ENCODE measurements at regions not wholly inside any gene's neighbourhood (a gene's known extent, or its start where the extent isn't known, plus 50 kb on each side); places are given as distances from the start of the nearest gene placed in this dataset.

GRCh38 chr2:65742977-65743376 is 310.6 kb upstream of the SPRED2 start:
- no peak for DNase-seq (ENCODE audit: insufficient read length, low spot score, missing footprints)
- H2AFZ ChIP-seq (ENCODE audit: low read length), result no peak overlapping the region
- H3K4me1 ChIP-seq (ENCODE audit: insufficient read depth, low read length), result peaks cover 13% of the 10 kb centered on the region
- no peaks in the 10 kb centered on the region for H3K36me3 ChIP-seq (ENCODE audit: insufficient read depth, low read length)
- no peak overlapping the region for H3K4me3 ChIP-seq (ENCODE audit: insufficient read depth, low read length)
- no peak for TF ChIP-seq CTCF (IDR thresholded peaks at IDR 0.05; ENCODE audit: extremely low read depth, low read depth, low read length)
- no peak overlapping the region for H3K27ac ChIP-seq (ENCODE audit: low read depth, low read length)
- H4K20me1 ChIP-seq (ENCODE audit: insufficient read depth, low read length), result no peaks in the 10 kb centered on the region
- no peaks in the 10 kb centered on the region for H3K27me3 ChIP-seq (ENCODE audit: insufficient read depth, low read length)
- H3K9me3 ChIP-seq (ENCODE audit: low read depth, low read length), result no peaks in the 10 kb centered on the region
- no peak overlapping the region for H3K4me2 ChIP-seq (ENCODE audit: insufficient read depth, low read length)
- H3K79me2 ChIP-seq (ENCODE audit: insufficient read depth, low read length), result no peaks in the 10 kb centered on the region

DNA sequence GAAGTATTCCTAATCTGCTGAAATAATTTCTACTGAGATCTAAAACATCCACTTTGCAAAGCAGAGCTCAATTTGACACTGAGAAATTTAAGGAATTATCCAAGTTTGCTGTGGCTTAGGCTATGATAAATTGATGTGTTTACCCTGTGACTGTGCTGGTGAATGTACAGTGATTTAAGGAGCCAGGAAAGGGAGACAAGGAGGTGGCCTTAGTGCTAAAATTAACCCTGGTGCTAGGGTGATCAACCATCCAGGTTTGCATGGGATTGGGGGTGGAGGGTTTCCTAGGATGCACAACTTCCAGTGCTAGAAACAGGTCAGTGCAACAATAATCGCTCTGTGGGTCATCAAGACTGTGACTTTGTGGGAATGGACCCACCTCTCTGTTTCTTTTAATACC is 307.5 kb upstream of the SPRED2 start:
- no peak for DNase-seq (ENCODE audit: insufficient read length, low spot score, missing footprints)
- Histone ChIP-seq H3K27ac (ENCODE audit: low read depth, low read length) (no peak overlapping the region), H3K27me3 (ENCODE audit: insufficient read depth, low read length) (no peaks in the 10 kb centered on the region), H2AFZ (ENCODE audit: low read length) (no peak overlapping the region), H3K4me2 (ENCODE audit: insufficient read depth, low read length) (no peak overlapping the region), H3K79me2 (ENCODE audit: insufficient read depth, low read length) (no peaks in the 10 kb centered on the region), H3K9me3 (ENCODE audit: low read depth, low read length) (no peaks in the 10 kb centered on the region), H3K4me1 (ENCODE audit: insufficient read depth, low read length) (no peaks in the 10 kb centered on the region), H4K20me1 (ENCODE audit: insufficient read depth, low read length) (no peaks in the 10 kb centered on the region), H3K4me3 (ENCODE audit: insufficient read depth, low read length) (no peak overlapping the region), H3K36me3 (ENCODE audit: insufficient read depth, low read length) (no peaks in the 10 kb centered on the region)
- no peak for TF ChIP-seq CTCF (IDR thresholded peaks at IDR 0.05; ENCODE audit: extremely low read depth, low read depth, low read length)

- no peak for DNase-seq (ENCODE audit: insufficient read length, low spot score, missing footprints)
- H3K4me1 ChIP-seq (ENCODE audit: insufficient read depth, low read length), result no peaks in the 10 kb centered on the region
- no peak for TF ChIP-seq CTCF (IDR thresholded peaks at IDR 0.05; ENCODE audit: extremely low read depth, low read depth, low read length)
- H3K27ac ChIP-seq (ENCODE audit: low read depth, low read length), result no peak overlapping the region
- H2AFZ ChIP-seq (ENCODE audit: low read length), result no peak overlapping the region
- H3K79me2 ChIP-seq (ENCODE audit: insufficient read depth, low read length), result no peaks in the 10 kb centered on the region
- H3K36me3 ChIP-seq (ENCODE audit: insufficient read depth, low read length), result no peaks in the 10 kb centered on the region
- no peaks in the 10 kb centered on the region for H4K20me1 ChIP-seq (ENCODE audit: insufficient read depth, low read length)
- no peak overlapping the region for H3K4me3 ChIP-seq (ENCODE audit: insufficient read depth, low read length)
- H3K9me3 ChIP-seq (ENCODE audit: low read depth, low read length), result no peaks in the 10 kb centered on the region
- no peak overlapping the region for H3K4me2 ChIP-seq (ENCODE audit: insufficient read depth, low read length)
- no peaks in the 10 kb centered on the region for H3K27me3 ChIP-seq (ENCODE audit: insufficient read depth, low read length)
Measured at GRCh38 chr2:65737452-65738011, 305.1 kb upstream of the SPRED2 start.

- Histone ChIP-seq H4K20me1 (ENCODE audit: insufficient read depth, low read length) (no peaks in the 10 kb centered on the region), H3K4me3 (ENCODE audit: insufficient read depth, low read length) (no peak overlapping the region), H3K4me1 (ENCODE audit: insufficient read depth, low read length) (no peaks in the 10 kb centered on the region), H3K27me3 (ENCODE audit: insufficient read depth, low read length) (no peaks in the 10 kb centered on the region), H3K27ac (ENCODE audit: low read depth, low read length) (no peak overlapping the region), H3K79me2 (ENCODE audit: insufficient read depth, low read length) (no peaks in the 10 kb centered on the region), H2AFZ (ENCODE audit: low read length) (peak overlapping the region; percentile 2), H3K9me3 (ENCODE audit: low read depth, low read length) (no peaks in the 10 kb centered on the region), H3K36me3 (ENCODE audit: insufficient read depth, low read length) (no peaks in the 10 kb centered on the region), H3K4me2 (ENCODE audit: insufficient read depth, low read length) (peak overlapping the region; percentile 7)
- no peak for DNase-seq (ENCODE audit: insufficient read length, low spot score, missing footprints)
- no peak for TF ChIP-seq CTCF (IDR thresholded peaks at IDR 0.05; ENCODE audit: extremely low read depth, low read depth, low read length)
Measured at GRCh38 chr2:65731476-65731875, 299.1 kb upstream of the SPRED2 start.
